HL-60 (cell line): ENCODE measurements at regions not wholly inside any gene's neighbourhood (a gene's known extent, or its start where the extent isn't known, plus 50 kb on each side); places are given as distances from the start of the nearest gene placed in this dataset.

Source experiments
- POLR2AphosphoS5 ChIP-seq: IDR thresholded peaks from 2 replicates; pipeline ENCODE4 v1.6.1; 2012; ENCODE audit warnings: low read depth
- SPI1 ChIP-seq: IDR thresholded peaks from 2 replicates; pipeline ENCODE4 v1.6.1; 2012; ENCODE audit warnings: low read depth, mild to moderate bottlenecking, borderline replicate concordance
- TF ChIP-seq, protein P1 (sequence below): IDR thresholded peaks from one replicate; pipeline ENCODE4 v1.5.1; 2011; ENCODE audit warnings: low read length, control low read depth, inconsistent platforms; ENCODE audit not compliant: insufficient read depth
- TF ChIP-seq, protein P2 (sequence below): IDR thresholded peaks from 2 replicates; pipeline ENCODE4 v1.6.1; 2012; ENCODE audit warnings: low read depth; ENCODE audit not compliant: insufficient replicate concordance

DNA sequence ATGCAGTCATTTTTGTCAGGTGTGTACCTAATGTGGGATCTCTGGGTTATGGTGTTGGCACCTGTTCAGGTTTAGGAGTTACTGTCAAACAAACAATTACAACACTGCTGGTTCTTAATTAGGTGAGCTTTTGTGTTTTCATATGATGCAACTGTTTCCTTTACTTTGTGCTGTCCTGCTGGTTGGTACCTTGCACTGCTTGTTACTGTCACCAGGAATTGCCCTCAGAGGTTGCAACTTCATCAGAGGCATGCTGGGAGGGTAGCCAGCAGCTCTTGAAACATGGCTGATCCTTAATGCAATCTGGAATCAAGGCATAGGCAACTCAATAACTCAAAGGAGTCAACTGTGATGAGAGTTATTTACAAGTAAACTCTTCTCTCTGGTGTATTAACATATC, 400.3 kb downstream of the MIAT start:
- TF ChIP-seq, protein P1, sequence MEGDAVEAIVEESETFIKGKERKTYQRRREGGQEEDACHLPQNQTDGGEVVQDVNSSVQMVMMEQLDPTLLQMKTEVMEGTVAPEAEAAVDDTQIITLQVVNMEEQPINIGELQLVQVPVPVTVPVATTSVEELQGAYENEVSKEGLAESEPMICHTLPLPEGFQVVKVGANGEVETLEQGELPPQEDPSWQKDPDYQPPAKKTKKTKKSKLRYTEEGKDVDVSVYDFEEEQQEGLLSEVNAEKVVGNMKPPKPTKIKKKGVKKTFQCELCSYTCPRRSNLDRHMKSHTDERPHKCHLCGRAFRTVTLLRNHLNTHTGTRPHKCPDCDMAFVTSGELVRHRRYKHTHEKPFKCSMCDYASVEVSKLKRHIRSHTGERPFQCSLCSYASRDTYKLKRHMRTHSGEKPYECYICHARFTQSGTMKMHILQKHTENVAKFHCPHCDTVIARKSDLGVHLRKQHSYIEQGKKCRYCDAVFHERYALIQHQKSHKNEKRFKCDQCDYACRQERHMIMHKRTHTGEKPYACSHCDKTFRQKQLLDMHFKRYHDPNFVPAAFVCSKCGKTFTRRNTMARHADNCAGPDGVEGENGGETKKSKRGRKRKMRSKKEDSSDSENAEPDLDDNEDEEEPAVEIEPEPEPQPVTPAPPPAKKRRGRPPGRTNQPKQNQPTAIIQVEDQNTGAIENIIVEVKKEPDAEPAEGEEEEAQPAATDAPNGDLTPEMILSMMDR = no peak
- TF ChIP-seq POLR2AphosphoS5 = no peak
- TF ChIP-seq SPI1 = no peak
- TF ChIP-seq, protein P2, sequence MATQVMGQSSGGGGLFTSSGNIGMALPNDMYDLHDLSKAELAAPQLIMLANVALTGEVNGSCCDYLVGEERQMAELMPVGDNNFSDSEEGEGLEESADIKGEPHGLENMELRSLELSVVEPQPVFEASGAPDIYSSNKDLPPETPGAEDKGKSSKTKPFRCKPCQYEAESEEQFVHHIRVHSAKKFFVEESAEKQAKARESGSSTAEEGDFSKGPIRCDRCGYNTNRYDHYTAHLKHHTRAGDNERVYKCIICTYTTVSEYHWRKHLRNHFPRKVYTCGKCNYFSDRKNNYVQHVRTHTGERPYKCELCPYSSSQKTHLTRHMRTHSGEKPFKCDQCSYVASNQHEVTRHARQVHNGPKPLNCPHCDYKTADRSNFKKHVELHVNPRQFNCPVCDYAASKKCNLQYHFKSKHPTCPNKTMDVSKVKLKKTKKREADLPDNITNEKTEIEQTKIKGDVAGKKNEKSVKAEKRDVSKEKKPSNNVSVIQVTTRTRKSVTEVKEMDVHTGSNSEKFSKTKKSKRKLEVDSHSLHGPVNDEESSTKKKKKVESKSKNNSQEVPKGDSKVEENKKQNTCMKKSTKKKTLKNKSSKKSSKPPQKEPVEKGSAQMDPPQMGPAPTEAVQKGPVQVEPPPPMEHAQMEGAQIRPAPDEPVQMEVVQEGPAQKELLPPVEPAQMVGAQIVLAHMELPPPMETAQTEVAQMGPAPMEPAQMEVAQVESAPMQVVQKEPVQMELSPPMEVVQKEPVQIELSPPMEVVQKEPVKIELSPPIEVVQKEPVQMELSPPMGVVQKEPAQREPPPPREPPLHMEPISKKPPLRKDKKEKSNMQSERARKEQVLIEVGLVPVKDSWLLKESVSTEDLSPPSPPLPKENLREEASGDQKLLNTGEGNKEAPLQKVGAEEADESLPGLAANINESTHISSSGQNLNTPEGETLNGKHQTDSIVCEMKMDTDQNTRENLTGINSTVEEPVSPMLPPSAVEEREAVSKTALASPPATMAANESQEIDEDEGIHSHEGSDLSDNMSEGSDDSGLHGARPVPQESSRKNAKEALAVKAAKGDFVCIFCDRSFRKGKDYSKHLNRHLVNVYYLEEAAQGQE = no peak
